Karpas-422 (cell line): ENCODE measurements at regions not wholly inside any gene's neighbourhood (a gene's known extent, or its start where the extent isn't known, plus 50 kb on each side); places are given as distances from the start of the nearest gene placed in this dataset.

ENCODE experiments used
- DNase-seq: peaks from one replicate; pipeline ENCODE4 v3.0.0-alpha.2; 2015
- H2AFZ ChIP-seq: fragments of 200-600 bp; sonication (generic); 2 replicates; pipeline ENCODE4 v1.6.1; 2014; ENCODE audit warnings: antibody characterized with exemption, low read length, mixed read lengths
- H3K27ac ChIP-seq: fragments of 200-600 bp; sonication (generic); 2 replicates; pipeline ENCODE4 v1.5.1; 2014; ENCODE audit warnings: mild to moderate bottlenecking, low read length, moderate library complexity
- H3K27me3 ChIP-seq: fragments of 200-600 bp; sonication (generic); 2 replicates; pipeline ENCODE4 v1.6.1; 2014; ENCODE audit warnings: low read length, mixed read lengths
- H3K36me3 ChIP-seq: fragments of 200-600 bp; sonication (generic); 2 replicates; pipeline ENCODE4 v1.6.1; 2014; ENCODE audit warnings: low read length, mixed read lengths; ENCODE audit not compliant: insufficient read depth
- H3K4me1 ChIP-seq: fragments of 200-600 bp; sonication (generic); 2 replicates; pipeline ENCODE4 v1.6.1; 2014; ENCODE audit warnings: mild to moderate bottlenecking, low read length, mixed read lengths
- H3K4me2 ChIP-seq: fragments of 200-600 bp; sonication (generic); 2 replicates; pipeline ENCODE4 v1.6.1; 2014; ENCODE audit warnings: low read length, low read depth, mild to moderate bottlenecking; ENCODE audit not compliant: poor library complexity, severe bottlenecking
- H3K4me3 ChIP-seq: fragments of 200-600 bp; sonication (generic); 2 replicates; pipeline ENCODE4 v1.5.1; 2014; ENCODE audit warnings: mild to moderate bottlenecking, antibody characterized with exemption, low read length, mixed read lengths
- H3K79me2 ChIP-seq: fragments of 200-600 bp; sonication (generic); 2 replicates; pipeline ENCODE4 v1.6.1; 2014; ENCODE audit warnings: mild to moderate bottlenecking, low read length, mixed read lengths
- H3K9ac ChIP-seq: fragments of 200-600 bp; sonication (generic); 2 replicates; pipeline ENCODE4 v1.6.0; 2014; ENCODE audit warnings: low read length
- H3K9me2 ChIP-seq: fragments of 200-600 bp; sonication (generic), shearing (Covaris generic); replicated peaks from 2 replicates; pipeline ENCODE4 v1.6.0; 2014; ENCODE audit warnings: mild to moderate bottlenecking, low read length, moderate library complexity; ENCODE audit not compliant: insufficient read depth
- H3K9me3 ChIP-seq: fragments of 300-700, 200-600 bp; sonication (generic); 2 replicates; pipeline ENCODE4 v1.6.1; 2014; ENCODE audit warnings: low read length, mixed read lengths
- H4K20me1 ChIP-seq: fragments of 200-600 bp; sonication (generic); 2 replicates; pipeline ENCODE4 v1.6.1; 2014; ENCODE audit warnings: mild to moderate bottlenecking, antibody characterized with exemption, low read length, low read depth; ENCODE audit not compliant: insufficient read depth

DNA sequence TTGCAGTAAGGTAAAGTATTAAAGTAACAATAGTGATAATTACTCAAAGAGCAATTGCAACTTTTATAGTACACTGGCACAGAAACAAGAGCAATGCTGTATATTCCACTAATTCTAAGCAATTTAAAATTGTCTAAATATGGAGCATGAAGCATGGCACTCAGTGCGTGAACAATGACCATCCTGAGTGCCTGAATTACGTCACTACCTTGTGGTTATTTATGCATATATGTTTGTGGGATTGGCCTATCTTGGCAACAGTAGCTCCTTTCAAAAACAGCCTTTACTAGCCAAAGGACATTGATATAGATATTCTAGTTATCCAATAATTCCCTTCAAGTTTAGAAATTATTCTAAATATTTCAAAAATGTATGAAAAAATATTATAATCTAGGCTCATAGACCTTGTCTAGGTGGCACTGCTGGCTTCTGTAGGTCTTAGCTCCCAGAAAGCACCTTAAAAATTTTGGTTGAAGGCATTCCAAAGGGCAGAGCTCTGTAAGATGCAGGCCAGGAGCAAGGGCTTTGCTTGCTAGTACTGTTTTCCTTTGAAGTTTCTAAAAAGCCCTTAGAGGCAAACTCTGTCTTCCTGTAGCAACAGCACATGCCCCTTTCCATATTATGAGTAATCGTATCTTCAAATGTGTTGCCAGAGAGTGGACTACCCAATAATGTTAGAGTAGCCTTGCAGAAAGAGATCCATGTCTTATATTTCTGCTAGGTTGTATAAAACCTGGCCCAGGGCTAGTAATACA is 719.3 kb downstream of the NR2F1-AS1 start:
- Histone ChIP-seq H3K4me3 (no peak overlapping the region), H3K4me2 (no peak overlapping the region), H3K27ac (no peak overlapping the region), H3K9ac (no peak overlapping the region), H3K79me2 (no peaks in the 10 kb centered on the region), H3K36me3 (no peaks in the 10 kb centered on the region), H4K20me1 (no peaks in the 10 kb centered on the region), H2AFZ (no peak overlapping the region), H3K9me3 (peaks cover 12% of the 10 kb centered on the region), H3K27me3 (no peaks in the 10 kb centered on the region), H3K9me2 (no peaks in the 10 kb centered on the region), H3K4me1 (no peaks in the 10 kb centered on the region)
- DNase-seq = no peak

DNA sequence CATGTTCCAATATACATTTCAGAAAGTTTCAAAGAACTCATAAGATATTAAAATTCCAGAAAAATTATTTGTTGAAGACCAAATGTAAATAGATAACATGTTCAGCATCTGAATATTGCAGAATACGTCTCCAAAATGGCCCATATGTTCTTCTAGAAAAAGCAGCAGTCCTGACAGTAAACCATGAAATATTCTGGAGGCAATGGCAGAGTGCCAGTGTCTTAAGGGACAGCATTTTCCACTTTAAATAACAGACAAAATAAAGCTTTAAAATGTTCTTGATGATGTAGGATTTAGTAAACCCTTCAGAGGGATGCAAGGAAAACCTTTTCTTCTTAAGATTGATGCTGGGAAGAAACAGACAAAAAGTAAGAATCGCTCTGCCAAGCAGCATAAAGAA is 721.0 kb downstream of the NR2F1-AS1 start:
- no peak overlapping the region for H3K4me2 ChIP-seq
- no peak overlapping the region for H3K4me3 ChIP-seq
- no peaks in the 10 kb centered on the region for H3K27me3 ChIP-seq
- H3K79me2 ChIP-seq = no peaks in the 10 kb centered on the region
- no peak overlapping the region for H3K9ac ChIP-seq
- no peak for DNase-seq
- H4K20me1 ChIP-seq = no peaks in the 10 kb centered on the region
- peaks cover 17% of the 10 kb centered on the region for H3K9me3 ChIP-seq
- no peaks in the 10 kb centered on the region for H3K36me3 ChIP-seq
- no peaks in the 10 kb centered on the region for H3K4me1 ChIP-seq
- no peak overlapping the region for H3K27ac ChIP-seq
- H3K9me2 ChIP-seq = no peaks in the 10 kb centered on the region
- H2AFZ ChIP-seq = no peak overlapping the region

DNA sequence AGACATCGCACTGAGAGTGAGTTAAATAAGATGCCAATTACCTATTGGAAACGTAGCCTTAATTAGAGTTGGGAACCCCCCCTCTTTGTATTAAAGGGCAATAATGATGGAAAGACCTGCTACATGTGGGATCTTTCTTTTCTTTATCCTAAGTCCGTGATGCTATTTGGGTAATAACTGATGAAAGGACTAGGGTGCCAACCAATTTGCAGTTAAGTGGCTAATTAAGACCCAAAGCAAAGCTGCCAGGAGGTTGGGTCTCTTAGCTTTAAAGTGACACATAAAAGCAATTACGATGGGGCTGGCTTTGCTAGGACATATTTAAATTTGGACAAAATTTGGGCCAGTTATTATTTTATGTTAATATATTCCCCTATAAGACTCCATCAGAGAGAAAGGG is 728.8 kb downstream of the NR2F1-AS1 start:
- no peaks in the 10 kb centered on the region for H3K9me2 ChIP-seq
- no peaks in the 10 kb centered on the region for H4K20me1 ChIP-seq
- no peak overlapping the region for H3K27ac ChIP-seq
- H3K9me3 ChIP-seq = peaks cover 9% of the 10 kb centered on the region
- no peak for DNase-seq
- H3K36me3 ChIP-seq = no peaks in the 10 kb centered on the region
- no peaks in the 10 kb centered on the region for H3K79me2 ChIP-seq
- H2AFZ ChIP-seq = no peak overlapping the region
- H3K27me3 ChIP-seq = no peaks in the 10 kb centered on the region
- H3K4me2 ChIP-seq = no peak overlapping the region
- no peaks in the 10 kb centered on the region for H3K4me1 ChIP-seq
- no peak overlapping the region for H3K9ac ChIP-seq
- no peak overlapping the region for H3K4me3 ChIP-seq

DNA sequence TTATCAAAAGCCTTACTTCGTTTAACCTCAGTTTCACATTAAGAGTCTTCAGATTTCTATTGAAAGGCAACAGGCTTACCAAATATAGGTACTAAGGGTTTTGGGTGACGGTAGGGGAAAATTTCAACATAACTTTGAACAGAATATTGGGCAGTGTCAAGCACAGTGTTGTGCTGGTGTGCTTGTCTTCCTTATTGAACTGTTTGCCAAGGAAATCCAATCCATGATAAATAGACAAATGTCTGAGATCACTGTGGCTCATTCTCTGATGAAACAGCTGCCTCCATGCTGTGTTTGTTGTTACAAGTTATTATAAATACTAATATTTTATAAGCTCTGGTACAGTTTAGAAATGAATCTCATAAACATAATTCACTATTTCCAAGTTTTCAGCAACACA is 730.1 kb downstream of the NR2F1-AS1 start:
- Histone ChIP-seq H3K9me3 (peaks cover 6% of the 10 kb centered on the region), H3K79me2 (no peaks in the 10 kb centered on the region), H4K20me1 (no peaks in the 10 kb centered on the region), H3K4me3 (no peak overlapping the region), H3K9me2 (no peaks in the 10 kb centered on the region), H3K27ac (no peak overlapping the region), H3K4me1 (no peaks in the 10 kb centered on the region), H3K36me3 (no peaks in the 10 kb centered on the region), H2AFZ (no peak overlapping the region), H3K9ac (no peak overlapping the region), H3K27me3 (no peaks in the 10 kb centered on the region), H3K4me2 (no peak overlapping the region)
- DNase-seq = no peak

DNA sequence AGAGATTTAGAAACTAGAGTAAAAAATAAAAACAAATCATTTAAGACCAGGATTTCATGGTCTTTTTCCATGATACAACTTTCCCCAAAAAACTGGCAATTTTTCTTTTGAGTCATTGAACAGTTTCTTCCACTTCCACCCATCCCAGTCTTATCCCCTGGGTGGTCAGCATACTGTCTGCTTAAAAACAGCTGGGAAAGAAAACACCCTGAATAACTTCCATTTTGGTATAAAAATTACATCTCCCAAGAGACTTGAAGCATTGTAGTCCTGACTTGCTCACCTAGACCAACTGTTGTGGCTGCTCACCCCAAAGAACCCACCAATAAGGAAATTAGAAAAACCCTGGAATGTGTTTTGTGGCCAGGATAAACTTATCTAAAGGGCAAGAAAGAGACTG is 731.3 kb downstream of the NR2F1-AS1 start:
- no peak for DNase-seq
- Histone ChIP-seq H3K4me1 (no peaks in the 10 kb centered on the region), H3K9me3 (peaks cover 4% of the 10 kb centered on the region), H3K27me3 (no peaks in the 10 kb centered on the region), H3K36me3 (no peaks in the 10 kb centered on the region), H2AFZ (no peak overlapping the region), H3K27ac (no peak overlapping the region), H3K4me2 (no peak overlapping the region), H3K9ac (no peak overlapping the region), H3K4me3 (no peak overlapping the region), H3K79me2 (no peaks in the 10 kb centered on the region), H4K20me1 (no peaks in the 10 kb centered on the region), H3K9me2 (no peaks in the 10 kb centered on the region)

DNA sequence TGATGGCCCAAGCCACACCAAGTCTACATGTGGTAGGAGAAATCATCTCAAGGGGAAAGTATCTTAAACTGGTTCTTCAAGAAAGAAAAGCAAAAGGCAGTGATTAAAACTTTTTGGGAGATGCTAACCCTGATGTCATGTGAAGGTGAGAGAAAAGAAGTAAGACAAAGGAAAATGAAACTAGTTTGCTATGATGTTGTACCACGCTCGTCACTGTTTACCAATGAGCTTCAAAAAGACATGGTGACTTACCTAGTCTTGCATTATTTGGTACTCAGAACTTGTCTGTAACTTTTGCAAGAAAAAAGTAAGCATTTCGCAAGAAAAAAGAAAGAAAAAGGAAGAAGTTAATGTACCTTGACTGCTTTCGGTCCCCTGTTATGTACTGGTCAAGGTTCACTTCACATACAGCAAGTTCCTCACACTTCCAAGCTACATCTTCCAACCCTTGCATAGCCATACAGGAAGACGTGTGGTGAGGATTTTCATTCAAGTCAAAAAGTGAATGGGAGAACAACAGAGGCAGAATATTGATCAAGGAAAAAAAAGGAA is 739.3 kb downstream of the NR2F1-AS1 start:
- Histone ChIP-seq H3K4me1 (no peaks in the 10 kb centered on the region), H3K36me3 (no peaks in the 10 kb centered on the region), H2AFZ (no peak overlapping the region), H3K9me3 (peaks cover 4% of the 10 kb centered on the region), H3K9ac (no peak overlapping the region), H3K4me2 (no peak overlapping the region), H3K79me2 (no peaks in the 10 kb centered on the region), H4K20me1 (no peaks in the 10 kb centered on the region), H3K4me3 (no peak overlapping the region), H3K9me2 (no peaks in the 10 kb centered on the region), H3K27ac (no peak overlapping the region), H3K27me3 (no peaks in the 10 kb centered on the region)
- no peak for DNase-seq

DNA sequence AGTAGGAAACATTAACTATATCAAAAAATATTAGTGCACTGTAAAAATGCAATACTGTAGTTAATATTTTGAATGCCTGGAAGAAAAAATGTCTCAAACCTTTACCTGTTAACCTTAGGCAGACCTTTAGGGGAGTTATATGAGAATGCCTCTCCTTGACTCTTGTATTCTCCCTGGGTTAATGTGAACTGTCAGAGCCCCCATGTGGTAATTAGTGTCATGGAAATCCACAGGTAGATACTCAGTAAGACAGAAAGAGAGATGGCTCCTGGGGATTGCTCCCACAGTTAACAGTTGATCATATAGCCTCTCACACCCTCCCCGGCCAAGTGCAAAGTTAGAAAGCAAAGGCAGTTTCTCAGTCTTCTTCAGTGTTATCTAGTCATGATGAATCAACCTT is 742.8 kb downstream of the NR2F1-AS1 start:
- H3K27me3 ChIP-seq = no peaks in the 10 kb centered on the region
- DNase-seq = no peak
- no peak overlapping the region for H3K27ac ChIP-seq
- H3K9me3 ChIP-seq = peaks cover 4% of the 10 kb centered on the region; the same call in 1 of the 2 replicates
- H3K9ac ChIP-seq = no peak overlapping the region
- H3K36me3 ChIP-seq = no peaks in the 10 kb centered on the region
- no peaks in the 10 kb centered on the region for H3K4me1 ChIP-seq
- H3K79me2 ChIP-seq = no peaks in the 10 kb centered on the region
- no peak overlapping the region for H2AFZ ChIP-seq
- no peaks in the 10 kb centered on the region for H3K9me2 ChIP-seq
- H3K4me2 ChIP-seq = no peak overlapping the region
- no peaks in the 10 kb centered on the region for H4K20me1 ChIP-seq
- H3K4me3 ChIP-seq = no peak overlapping the region

DNA sequence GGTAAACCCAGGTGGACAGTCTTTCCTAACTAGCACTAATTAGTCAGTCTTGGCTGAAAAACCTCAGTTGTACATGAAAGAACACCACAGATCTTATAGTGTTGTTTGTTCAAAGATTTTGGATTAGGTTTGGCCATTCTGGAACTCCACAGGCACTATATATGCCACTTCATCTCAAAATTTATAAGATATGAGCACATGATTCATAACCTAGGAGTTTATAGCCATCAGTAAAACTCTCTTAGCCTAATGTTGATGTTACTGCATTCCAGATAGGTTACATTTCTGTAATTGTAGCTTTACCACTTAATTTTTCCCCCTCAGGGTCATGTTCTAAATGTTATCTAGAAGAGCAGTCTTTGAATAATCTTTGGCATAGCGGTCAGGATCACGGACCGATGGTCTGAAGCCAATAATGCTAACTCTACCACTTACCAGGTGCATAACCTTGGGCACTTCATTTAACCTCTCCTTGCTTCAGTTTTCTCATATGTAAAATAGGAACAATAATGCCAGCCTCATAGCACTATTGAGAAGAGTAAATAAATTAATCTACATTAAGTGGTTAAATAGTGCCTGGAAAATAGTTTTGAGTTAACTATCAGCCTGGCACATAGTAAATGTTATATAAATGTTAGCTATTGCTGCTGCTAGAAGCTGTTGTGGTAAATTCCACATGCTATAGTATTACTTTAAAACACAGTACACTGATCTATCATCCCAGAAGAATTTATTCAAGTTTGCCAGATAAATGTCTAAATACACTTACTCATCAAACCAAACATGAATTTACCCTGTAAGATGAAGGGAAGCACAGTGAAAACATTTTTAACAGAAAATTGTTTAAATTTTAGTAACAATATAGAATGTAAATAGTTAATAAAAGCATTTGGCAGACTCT is 743.9 kb downstream of the NR2F1-AS1 start:
- no peak overlapping the region for H3K4me2 ChIP-seq
- H3K9me3 ChIP-seq = peaks cover 4% of the 10 kb centered on the region; the same call in 1 of the 2 replicates

More for the DNA sequence above, 743.9 kb downstream of the NR2F1-AS1 start:
- H3K27me3 ChIP-seq = no peaks in the 10 kb centered on the region
- H3K4me3 ChIP-seq = no peak overlapping the region
- H3K27ac ChIP-seq = no peak overlapping the region
- no peaks in the 10 kb centered on the region for H3K36me3 ChIP-seq
- no peaks in the 10 kb centered on the region for H4K20me1 ChIP-seq
- no peak overlapping the region for H3K9ac ChIP-seq
- no peak overlapping the region for H2AFZ ChIP-seq
- H3K79me2 ChIP-seq = no peaks in the 10 kb centered on the region
- DNase-seq = no peak
- no peaks in the 10 kb centered on the region for H3K4me1 ChIP-seq
- no peaks in the 10 kb centered on the region for H3K9me2 ChIP-seq
